NCI-H526 treated with DMSO at 0.1 percent for 48 hours (cell line): ENCODE measurements at regions not wholly inside any gene's neighbourhood (a gene's known extent, or its start where the extent isn't known, plus 50 kb on each side); places are given as distances from the start of the nearest gene placed in this dataset.
"Not testable (repeated sequence)": the region's sequence is repeated elsewhere in the genome, so short reads cannot be mapped to it uniquely, and the experiment has no call there.

Source experiments
- DNase-seq: peaks from one replicate; lab custom pipeline; 2025; lab: John Stamatoyannopoulos, UW

DNA sequence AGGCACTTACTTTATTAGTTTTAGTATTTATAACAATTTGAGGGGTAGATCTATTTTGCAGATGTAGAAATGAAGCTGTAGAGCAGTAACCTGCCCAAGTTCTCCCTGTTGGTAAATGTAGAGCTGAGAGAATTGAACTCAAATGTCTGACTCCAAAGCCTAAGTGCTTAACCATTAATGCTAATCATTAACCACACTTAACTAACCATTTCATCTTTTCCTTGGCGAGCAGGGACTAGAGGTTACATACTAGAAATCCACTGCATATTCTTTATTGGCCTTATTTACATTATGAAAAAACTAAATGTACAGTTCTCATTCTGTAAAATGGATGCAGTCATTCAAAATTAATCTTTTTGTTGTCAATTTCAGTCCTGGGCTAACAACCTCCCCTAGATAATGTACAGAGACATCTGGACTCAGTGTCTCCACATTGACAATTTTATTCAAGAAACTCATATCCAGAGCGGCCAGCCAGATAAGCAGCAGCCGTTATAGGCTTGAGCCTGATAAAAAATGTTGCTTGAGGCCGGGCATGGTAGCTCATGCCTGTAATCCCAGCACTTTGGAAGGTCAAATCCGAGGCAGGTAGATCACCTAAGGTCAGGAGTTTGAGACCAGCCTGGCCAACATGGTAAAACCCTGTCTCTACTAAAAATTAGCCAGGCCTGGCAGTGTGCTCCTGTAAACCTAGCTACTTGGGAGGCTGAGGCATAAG, 76.7 kb upstream of the PICALM start:
- DNase-seq: no peak

DNA sequence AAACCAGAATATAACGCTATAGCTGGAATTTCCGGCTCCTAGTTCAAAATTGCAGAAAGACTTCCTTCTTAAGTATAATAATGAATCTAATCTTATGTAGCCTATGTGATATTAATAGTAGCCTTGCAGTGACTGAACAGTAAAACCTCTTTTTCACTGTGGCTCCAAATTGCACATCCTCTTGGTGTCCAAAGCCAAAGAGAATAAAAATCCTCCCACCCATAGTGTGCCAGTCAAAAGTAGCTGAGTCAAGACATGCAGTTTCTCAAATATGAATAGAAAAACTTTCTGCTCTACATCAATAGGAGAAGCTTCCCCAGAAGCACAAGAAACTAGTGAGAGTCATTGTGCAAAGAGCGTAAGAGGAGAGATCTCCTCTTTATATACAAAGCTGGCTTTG, 76.0 kb upstream of the PICALM start:
- DNase-seq: no peak

DNA sequence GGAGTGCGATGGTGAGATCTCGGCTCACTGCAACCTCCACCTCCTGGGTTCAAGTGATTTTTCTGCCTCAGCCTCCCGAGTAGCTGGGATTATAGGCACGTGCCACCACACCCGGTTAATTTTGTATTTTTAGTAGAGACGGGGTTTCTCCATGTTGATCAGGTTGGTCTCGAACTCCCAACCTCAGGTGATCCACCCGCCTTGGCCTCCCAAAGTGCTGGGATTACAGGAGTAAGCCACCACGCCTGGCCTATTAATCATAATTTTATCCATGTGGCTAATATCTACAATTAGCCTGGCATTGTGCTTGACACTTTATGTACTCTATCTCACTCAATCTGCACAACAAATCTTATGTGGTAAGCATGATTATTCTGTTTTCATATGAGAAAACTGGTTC, 75.2 kb upstream of the PICALM start:
- DNase-seq: not testable (repeated sequence)

DNA sequence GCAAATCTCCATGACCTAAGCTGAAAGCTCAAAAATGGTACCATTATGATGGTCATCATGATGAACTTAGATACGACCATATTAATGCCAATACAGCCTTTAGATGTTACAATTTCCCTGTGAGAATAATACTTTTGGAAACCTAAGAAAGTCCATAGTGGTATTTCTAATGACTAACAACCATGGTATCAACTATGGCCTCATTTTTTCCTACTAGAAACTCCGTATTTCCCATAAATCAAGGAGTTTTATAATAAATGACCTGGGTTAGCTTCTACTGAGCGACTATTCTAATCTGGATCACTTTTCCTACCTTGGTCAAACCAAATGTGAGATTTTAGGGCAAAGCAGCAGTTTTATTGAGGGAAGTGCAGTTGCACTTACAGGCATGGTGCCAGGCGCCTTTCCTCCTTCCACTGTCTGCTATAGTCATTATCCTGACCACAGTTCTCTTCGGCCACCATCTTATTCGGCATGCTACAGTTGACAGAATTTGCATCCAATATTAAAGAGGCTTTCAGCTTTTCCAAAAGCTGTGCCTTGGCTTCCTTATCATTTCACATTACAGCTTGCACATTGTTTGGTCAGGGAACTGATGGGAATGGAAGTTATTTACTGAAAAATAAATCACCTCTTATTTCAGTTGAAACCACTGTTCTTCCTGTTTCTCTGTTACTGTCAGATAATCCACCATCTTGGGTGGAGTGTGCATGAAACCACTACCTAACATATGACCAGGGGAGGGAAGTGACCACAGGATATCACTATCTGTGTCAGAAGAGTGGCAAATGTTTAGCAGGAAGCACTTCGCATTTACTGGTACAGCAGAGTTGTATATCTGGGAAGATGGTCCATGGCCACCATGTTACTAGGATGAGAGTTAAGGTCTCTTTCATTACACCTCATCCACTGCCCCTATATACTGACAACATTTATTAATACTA, 74.5 kb upstream of the PICALM start:
- DNase-seq: no peak

DNA sequence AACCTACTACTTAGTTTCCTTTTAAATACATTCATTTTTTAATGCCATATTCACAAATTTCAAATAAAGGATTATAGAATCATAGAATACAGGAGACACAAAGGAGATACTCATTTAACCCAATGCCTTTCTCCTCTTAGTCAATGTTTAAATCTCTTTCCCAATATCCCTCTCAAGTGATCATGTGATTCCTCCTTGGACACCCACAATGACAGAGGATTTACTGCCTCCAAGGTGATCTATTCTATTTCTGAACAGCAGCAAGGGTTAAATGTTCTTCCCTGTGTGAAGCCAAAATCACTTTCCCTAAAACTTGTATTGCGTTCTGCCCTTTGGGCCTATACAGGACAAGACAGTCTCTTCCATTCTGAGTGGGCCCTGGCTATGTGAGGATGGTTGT, 73.3 kb upstream of the PICALM start:
- no peak for DNase-seq

DNA sequence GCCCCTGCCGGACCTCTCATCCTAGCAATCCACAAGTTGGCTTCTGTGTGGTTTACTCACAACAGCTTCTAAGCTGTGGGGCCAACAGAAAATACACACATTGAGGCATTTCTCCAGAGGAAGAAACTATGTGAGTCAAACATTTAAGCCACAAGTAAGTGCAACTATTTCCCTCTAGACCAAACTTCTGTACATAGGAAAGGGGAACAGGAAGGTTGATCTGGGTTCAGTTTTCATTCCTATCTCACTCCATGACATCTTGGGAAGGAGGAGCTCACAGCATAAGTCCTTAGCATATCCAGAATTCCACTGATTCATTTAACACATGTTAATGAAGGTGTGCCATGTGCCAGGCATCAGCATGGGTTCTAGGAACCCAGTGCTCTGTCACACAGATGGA, 72.8 kb upstream of the PICALM start:
- DNase-seq: no peak

DNA sequence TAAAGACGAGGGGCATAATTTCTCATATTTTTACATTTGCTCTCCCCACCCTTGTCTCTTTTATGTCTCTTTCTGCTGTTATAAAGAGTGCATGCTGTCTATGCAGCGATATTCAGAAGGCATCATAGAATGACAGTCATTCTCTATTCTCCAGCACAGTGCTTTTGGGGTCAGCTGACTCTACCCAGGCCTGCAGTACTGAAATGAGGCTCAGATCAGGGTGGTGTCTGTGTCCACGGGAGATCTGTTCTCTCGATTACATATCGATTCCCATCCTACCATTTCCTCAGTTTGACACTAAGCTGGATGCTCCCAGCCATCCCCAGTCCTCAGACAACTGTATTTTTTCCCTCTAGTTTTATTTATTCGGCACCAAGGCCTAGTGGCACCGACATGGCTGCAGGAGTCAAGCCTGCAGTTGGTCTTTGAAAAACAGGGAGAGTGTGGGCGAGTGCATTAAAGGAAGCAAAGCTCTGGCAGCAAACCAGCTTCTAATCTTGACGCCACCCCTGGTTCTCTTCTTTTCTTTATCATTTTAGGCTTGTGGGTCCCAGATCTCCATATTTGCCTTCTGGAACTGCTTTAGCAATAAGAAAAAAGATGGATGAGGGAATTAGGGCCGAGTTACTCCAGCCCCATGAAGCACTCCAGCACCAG, 71.6 kb upstream of the PICALM start:
- no peak for DNase-seq

DNA sequence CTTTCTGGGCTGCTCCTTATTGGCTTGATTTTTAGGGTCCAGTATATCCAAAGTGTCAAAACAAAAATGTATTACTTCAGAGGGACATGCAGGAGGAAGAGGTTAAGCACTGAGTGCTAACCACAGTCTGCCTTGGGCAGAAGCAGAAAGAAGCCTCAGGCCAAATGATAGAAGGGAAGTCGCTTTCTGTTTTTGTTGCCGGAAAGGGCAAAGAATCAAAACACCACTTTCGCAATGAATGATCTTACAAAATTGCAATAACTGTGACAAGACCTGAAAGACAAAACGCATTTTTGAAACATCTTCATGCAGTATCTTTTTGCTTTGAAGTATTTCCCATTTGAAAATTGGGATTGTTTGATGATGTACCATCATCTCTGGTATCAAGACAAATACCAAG, 70.1 kb upstream of the PICALM start:
- DNase-seq: no peak

DNA sequence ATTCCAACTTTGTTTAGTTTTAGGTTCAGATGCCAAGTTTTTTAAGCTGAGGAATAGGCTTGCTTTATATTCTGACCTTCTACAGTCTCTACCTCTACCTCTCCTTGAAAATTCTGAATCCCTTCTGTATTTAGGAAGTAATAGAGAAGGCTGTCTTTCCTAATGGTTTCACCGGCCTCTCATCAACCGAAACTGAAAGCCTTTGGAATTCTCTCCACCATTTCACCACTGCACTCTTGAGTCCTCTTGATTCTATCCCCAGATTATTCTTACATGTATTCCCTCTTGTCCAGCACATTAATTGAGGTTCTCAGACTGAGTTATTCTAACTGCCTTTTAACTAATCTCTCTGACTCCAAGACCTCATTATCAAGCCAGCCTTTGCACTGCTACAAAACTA, 67.7 kb upstream of the PICALM start:
- DNase-seq: no peak

DNA sequence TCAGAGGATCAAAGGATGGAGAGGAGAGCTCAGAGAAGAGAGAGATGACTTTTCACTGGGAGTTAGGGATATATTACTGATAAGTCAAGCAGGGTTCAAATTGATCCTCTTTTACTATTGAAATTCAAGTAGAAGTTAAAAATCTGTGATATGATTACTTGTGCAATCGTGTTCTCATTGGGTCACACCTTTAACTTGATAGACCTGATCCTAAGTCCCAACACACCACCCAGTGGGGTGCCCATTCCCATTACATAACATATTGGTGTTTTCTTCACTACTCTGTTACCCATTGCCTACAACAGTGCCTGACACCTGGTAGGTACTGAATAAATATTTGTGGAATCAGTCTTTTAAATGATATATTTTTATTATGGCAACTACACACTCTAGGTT, 66.4 kb upstream of the PICALM start:
- no peak for DNase-seq

DNA sequence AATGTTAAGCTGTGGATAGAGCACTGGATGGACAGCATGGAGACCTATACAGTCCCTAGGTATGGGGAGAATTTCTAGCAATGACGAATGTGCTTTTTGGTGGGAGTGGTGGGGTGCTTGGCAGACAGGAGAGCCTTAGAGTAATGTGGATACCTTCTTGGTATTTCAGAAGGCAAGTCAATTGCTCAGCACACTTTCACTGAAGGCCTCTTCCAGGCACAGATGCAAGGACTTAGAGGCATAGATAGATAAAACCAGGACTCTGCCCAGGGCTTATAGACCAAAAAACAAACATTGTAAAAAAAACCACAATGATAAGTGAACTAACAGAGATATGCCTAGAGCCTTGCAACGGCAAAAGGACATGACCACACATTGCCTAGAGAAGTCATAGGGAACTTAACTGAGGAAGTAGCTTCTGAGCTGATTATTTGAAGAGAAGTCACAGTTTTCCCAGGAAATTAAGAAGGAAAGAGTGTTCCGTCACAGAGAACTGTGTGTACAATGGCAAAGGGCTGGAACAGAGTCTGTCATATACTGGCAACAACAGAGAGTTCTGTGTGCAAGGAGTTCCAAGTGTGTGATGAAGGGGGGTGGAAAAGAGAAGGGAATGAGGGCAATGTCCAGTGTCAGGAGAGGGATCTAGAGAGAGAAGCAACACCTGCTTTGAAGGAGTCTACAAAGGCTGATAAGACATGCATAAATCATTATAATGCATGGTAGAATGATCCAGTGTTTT, 65.9 kb upstream of the PICALM start:
- DNase-seq: no peak

DNA sequence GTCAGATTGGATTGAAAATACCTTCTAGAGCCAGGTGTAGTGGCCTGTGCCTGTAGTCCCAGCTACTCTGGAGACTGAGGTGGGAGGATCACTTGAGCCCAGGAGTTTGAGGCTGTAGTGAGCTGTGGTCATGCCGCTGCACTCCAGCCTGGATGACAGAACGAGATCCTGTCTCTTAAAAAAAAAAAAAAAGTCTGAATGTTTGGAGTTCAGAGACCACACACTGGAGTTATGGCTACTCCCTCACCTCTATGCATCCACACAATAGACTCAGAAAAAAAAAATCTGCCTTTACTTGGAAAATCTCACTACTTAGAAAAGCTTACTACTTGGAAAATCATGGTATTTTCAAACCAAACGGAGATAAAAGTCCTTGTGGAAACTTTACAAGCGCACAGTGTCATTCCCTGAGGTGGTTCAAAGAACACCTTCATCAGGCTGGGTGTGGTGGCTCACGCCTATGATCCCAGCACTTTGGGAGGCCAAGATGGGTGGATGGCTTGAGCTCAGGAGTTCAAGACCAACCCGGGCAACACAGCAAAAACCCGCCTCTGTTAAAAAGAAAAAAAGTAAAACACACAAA, 63.9 kb upstream of the PICALM start:
- no peak for DNase-seq

DNA sequence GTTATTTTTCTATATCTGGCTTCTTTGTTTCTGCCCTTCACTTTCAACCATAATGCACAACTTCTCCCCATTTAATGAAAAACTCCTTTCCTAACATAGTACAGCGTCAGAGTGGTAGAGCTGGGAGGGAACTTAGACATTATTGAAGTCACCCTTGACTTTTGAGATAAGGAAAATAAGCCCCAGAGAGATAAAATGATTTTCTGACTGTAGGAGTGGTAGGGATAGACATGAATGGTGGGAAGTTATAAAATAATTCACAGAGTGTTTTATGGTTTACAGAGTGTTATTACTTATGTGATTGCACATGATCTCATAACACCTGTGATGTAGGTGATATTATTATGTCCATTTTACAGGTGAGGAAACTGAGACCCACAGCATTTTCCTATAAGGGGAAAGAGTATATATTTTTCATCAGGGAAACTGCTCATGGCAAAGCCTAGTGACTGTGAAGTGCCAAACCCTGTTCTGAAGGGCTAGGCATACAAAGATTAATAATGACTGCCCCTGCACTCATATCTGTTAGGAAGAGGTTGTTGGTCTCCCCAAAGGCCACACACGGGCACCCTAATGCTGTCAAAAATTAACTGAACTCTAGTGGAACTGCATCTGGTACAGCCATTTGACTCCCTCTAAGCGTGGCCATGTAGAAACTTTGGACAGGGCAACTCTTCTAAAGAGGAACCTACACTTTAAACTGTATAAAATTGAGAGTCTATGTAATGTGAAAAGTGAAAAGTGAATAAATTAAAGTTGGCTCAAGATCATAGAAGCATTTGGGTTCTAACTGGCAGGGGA, 61.1 kb upstream of the PICALM start:
- no peak for DNase-seq

DNA sequence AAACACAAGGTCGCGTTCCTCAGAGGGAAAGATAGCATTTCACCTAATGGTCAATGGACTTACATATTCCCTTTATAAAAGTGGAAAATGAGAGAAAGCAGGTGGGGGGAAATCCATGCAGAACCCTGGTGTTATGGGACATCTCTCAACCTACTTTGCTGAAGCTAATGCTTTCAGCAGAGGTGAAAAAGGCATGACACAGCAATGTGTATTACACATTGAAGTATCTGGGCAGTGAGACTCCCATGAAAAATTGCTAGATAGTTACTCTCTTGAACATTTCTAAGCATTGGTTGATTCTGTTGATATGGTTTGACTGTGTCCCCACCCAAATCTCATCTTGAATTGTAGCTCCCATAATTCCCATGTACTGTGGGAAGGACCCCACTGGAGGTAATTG, 60.0 kb upstream of the PICALM start:
- no peak for DNase-seq

DNA sequence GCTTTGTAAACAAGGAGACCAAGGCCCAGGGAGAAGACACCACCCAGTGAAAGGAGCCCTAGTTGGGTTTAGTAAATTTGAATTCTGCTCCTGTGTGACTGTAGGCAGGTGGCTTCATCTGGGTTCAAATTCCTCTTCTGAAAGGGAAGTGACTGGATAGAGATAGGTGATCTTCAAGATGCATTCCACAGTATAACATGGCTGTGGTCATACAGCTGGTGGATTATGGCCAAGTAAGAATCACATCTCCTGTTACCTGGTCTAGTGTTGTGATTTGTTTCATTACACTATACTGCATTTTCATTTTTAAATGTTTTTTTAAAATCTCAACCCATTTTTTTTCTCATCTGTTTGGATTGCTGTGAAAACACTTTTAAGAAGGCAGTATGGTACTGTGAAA, 58.0 kb upstream of the PICALM start:
- no peak for DNase-seq

DNA sequence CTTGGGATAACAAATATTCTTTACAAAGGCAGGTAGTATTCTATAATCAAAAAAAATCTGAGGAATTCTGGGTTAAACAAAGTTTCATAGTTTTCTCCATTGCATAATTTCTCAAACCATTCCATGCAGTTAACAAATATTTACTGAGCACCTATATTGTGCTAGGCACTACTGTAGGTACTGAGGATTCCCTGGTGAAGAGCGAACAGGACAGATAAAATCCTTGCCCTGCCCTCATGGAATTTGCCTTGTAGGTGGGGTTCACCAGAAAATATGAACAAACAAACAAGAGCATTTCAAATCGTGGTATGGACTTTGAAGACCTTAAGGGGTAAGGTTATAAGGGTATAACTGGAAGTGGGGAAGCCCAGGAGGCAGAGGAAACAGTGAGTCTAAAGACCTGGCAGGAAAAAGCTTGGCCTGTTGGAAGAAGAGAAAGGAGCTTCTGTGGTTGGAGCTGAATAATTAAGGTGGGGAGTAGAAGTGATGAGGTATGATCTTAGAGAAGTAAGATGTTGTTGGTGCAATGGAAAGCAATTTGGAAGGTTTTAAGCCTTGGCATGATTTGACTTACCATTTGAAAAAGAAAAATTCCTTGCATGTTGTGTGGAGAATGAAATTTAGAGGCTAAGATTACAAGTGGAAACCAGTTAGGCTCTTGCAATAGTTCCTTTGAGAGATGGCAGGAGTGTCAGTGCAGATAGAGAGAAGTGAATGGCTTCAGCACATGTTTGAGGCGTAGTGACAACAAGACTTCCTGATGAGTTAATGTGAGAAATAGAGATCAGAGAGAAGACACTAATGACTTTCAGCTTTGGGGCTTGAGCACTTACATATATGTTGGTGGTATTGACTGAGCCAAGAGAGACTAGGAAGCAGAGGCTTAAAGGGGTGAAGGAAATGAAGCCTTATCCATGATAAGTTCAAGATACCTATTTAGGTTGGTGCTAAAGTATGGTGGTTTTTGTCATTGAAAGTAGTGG, 55.7 kb upstream of the PICALM start:
- no peak for DNase-seq

DNA sequence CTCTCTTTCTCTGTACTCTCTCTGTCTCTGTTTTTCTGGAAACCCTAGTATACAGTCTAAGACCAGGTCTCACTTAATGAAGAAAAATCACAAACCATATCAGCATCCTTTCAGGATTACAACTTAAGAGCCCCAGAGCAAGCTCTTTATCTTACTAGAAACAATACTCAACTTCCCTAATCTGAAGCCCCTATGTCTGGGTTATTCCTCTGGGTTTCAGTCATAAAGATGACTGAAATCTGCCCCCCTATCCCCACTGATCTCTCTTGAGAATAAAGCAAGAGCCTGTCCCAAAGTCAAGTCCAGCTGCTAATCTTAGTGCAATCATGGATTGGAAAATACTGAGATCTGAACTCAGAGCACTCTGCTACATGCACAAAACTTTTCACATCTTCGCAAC, 53.9 kb upstream of the PICALM start:
- DNase-seq: no peak

DNA sequence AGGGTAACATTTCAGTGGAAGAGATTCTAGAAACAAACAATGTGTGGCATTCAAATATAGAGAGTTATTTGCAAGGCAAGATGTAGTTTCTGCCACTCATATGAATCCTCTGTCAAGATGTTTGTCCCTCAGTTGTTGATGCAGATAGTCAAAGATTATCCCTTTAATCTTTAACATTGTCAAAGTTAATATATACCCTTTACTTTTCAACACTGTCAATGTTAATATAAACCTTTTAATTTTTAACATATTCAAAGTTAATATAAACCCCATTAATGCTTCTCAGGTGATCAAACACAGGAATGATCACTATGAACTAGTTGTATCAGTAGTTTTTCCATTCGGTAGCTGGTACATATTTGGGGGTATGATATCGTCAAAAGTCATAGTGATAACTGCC, 51.9 kb upstream of the PICALM start:
- DNase-seq: no peak

DNA sequence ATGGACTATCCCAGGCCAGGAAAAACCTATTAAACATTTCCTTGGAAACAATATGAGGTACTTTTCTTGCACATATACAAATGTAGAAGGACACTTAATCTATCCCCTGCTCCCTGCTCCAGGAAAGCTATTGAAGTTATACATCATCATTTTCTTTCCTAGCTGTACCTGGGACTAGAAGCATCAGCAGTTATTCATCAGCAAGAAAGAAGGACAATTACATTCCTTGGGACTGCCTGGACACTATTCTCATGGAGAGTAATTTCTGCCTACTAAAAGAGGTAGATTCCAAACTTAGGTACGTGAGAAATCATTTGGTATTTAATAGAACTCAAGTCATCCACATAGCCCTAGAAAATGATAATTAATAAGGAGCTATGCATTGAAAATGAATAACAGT, 51.0 kb upstream of the PICALM start:
- DNase-seq: no peak

DNA sequence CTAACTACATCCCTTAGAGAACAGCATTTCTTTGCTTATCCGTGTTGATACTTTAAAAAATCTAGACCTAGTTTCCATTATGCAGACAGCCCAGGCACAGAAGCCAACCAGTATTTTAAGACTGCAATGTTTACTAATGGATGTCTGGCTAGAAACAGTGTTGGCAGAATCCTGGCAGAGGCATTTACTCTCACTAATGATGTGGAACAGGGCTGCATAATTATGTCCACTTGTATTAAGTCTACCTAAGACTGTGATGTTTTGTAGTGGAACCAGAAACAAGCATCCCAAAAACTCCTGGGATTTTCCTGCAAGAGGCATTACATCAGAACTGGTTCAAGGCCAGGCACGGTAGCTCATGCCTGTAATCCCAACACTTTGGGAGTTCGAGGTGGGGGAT, 50.2 kb upstream of the PICALM start:
- no peak for DNase-seq
